ENCODE measurements at regions not wholly inside any gene's neighbourhood (a gene's known extent, or its start where the extent isn't known, plus 50 kb on each side); places are given as distances from the start of the nearest gene placed in this dataset.

DNA sequence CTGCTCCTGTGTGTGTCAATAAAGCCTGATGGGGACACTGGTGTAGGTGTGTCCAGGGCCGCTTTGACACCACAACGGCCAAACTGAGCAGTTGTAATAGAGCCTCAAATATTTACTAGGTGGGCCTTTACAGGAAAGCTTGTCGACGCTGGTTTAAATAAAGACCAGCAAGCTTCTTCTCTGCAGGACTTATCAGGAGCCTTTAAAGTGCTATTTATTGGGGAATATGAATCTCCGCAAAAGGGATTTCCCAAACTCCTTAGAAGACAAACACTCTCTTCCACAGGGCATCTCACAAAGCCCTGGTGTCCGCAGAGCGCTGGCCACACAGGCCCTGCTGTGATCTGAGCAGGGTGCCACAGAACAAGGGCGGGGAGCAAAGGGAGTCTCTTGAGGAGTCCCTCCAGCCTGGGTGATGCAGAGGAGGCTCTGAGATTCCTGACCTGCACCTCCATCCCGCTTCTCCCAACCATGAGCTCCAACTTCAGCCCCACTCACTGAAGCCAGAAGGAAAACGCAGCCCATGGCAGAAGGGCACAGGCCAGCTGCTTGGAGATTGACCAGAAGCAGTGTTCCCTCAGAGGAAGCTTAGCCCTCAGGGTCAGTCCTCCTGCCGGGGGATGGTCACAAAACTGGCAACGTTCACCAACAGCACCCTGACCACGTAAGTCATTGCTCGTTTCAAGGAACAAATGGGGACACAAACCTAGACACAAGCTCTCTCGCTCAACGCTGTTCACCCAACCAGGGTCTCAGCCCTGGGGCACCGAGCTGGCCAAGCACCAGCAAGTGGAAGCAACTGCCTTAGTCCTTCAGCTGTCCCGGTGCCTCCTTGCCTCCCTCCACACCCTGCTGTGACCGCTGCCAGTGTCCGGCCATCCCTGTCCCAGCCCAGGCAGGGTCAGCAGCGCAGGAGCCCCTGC, 129.5 kb downstream of the OAT start:
- no peak for DNase-seq (ENCODE audit: low read depth in 4 of 4, low spot score in 3 of 4)

DNA sequence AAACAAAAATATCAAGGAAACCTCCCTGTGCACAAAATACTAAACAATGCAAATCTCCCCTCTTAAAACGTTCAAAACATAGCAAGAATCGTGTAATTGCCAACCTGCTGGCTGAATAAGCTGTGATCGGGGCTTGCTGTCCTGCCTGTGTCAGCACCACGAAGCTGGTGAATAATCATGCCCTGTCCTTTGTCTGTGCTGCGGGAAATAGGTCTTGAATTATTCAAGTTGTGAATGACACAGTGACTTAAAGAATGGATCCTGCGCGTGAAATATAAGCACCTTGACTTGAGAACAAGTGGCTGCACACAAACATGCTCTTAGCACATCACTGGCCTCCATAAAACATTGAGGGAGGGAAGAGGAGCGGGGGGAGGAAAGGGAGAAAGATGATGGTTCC, 130.2 kb downstream of the OAT start:
- DNase-seq (ENCODE audit: low read depth in 4 of 4, low spot score in 3 of 4) = no peak

DNA sequence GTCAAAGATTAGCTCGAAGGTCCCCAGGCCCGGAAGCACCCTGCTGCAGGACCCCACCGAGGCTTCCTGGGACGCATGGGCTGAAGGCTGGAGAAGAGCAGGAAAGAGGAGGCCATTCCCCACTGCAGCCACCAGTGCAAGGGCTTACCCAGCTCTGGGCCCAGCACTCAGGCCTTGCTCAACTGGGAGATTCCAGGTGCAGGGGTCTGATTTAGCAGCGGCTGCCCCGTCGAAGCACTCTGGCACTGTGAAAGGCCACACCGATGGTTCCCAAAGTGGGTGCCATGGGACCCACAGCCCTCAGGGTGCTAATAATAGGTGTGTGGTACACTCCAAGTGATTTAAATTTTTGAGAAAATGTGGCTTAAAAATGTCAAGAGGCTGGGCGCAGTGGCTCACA, 130.9 kb downstream of the OAT start:
- no peak for DNase-seq (ENCODE audit: low read depth in 4 of 4, low spot score in 3 of 4)

DNA sequence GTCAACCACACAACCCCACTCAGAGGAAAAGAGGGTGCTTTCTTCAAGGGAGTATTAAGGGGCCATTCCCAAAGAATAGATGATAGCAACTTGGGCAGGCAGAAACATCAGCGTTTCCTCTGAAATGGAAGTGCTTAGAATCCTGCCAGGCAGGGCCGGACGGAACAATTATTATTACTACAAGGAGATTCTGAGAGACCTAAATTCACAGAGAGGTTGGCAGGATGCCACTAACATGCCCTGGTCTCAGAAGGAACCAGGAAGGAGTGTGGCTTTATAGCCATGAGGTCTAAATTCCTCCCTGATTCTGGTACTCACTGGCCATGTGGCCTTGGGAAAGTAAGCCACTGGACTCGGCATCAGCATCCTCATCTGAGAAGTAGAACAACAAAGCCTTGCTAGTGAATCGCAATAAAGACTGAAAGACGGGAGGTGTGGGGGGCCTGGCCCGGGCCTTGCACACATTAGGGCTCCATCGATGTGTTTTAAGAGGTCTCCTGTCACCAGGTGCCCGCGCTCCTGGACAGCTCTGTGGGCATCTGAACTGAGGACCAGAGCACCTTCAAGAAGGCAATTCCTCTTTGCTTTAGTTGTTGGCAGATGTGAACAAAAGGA, 131.5 kb downstream of the OAT start:
- DNase-seq (ENCODE audit: low read depth in 4 of 4, low spot score in 3 of 4) = no peak

DNA sequence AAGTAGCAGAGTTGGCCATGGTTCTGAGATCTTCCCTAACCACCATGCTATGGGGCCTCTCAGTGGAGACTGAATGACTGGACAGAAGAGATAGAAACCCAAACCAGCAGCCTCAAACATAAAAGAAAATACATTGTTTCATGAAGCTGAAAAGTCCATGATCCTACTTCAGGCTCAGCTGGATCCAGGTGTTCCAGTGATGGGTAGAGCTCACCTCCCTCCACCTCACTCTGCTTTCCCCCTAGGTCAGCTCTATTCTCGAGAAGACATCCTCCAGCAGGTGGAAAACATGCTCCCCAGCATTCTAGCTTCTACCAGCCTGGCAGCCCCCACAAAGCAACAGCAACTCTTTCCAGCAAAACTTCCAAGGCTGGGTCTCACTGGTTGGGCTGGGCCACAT, 132.1 kb downstream of the OAT start:
- DNase-seq (ENCODE audit: low read depth in 4 of 4, low spot score in 3 of 4) = no peak

DNA sequence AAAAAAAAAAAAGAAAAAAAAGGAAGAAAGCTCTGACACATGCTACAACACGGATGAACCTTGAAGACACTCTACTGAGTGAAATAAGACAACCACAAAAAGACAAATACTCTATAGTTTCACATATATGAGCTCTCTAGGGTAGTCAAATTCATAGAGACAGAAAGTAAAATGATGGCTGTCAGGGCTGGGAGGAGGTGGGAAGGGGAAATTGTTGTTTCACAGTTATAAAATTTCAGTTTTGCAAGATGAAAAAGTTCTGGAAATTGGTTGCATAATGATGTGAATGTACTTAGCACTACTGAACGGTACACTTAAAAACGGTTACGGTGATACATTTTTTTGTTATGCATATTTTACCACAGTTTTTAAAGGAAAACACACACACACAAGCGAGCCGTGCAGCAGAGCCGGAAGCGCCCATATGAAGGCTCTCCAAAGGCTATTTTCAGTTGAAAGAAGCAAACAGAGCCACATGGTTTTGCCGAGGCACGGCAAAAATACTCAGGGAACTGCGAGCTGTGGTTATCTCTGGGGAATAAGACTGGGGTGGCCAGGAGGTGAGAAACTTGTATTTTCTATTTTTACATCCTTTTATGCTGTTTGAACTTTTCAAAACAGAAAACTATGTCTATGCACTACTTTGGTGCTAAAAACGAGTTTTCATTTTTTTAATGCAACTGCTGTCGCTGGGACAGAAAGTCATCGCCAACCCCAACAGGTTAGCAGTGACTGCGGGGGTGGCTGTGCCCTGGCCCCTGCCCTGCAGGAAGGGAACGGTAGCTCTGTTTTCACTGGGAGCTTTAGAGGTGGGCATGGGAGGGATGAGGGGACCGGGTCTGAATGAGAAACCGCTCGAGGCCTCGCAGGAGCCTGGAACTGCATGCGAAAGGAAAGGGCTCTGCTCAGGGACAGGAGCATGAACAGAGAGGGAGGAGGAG, 132.9 kb downstream of the OAT start:
- DNase-seq (ENCODE audit: low read depth in 4 of 4, low spot score in 3 of 4) = no peak

DNA sequence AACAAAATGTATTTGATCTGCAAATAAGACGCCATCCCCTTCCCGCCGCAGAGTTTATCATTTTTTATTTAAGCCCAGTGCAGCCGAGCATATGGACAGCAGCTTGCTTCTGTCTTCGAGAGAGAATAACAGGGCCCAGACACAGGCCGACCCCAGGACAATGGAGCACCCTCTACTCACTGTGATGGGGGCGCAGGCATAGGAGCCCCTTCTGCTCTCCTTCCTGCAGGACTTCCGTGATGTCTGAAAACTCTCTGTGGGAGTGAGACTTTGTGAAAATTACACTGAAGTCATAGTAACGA, 134.8 kb downstream of the OAT start:
- DNase-seq (ENCODE audit: low read depth in 4 of 4, low spot score in 3 of 4) = no peak

DNA sequence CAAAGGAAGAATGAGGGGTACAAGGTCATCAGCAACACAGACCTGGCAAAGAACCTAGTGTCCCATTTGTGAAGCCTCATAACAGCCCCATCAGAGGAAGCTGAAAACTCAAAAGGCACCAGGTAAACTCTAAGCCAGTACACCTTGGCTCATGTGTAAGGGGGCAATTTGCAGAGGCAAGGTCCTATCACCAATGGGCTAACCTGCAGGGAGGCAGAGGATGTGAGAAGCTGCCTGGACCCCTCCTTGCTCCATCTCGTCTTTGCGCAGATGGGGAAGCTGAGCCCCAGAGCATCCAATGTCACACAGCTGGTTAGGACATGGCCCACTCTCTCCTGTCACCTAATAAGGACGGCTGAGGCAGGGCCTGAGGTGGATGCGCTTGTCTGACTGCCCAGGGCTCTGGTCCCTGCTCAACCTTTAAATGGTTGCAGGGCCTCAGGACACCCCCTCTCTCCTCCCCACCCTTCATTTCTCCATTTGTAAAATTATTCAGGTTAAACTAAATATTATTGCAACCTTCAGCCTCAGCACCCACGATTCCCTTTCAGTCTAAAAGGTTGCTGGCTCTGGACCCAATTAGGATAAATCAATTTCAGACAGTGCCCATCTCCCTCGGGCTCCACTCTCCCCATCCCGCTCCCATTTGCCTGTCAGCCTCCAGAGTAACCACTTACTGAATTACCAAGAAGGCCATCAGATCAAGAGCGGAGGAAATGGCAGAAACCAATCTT, 135.3 kb downstream of the OAT start:
- no peak for DNase-seq (ENCODE audit: low read depth in 4 of 4, low spot score in 3 of 4)

DNA sequence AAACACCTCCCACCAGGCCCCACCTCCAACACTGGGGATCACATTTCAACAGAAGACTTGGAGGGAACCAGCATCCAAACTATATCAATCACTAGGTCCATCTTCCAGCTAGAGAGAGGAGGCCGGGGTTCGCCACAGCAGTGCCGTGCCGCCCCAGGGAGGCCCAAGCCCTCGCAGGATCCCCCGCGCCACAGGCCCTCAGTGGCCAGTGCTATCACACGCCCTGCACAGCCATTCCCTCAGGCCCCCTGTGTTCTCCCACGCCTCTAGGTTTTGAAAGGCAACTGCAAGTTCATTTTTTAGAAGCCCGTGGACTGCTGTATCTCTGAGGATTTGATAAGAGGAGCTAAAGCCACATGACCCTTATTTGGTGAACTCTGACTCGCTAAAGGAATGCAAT, 136.4 kb downstream of the OAT start:
- no peak for DNase-seq (ENCODE audit: low read depth in 4 of 4, low spot score in 3 of 4)

DNA sequence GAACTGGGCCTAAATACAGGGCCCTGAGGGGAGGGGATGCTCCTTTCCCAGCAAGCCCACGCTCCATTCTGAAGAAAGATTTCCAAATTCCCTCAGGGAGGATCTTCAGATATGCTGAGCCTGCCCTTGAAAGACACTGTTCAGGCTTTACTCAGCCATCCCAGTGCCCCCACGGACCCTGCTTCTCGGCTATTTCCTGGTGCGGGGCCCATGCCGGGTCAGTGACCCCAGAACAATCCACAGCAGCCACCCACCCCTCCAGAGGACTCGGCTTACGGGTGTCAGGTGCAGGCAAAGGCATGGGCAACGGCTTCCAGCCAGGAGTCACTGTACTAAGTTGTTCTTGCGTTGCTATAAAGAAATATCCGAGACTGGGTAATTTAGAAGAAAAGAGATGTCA, 137.1 kb downstream of the OAT start:
- no peak for DNase-seq (ENCODE audit: low read depth in 4 of 4, low spot score in 3 of 4)

DNA sequence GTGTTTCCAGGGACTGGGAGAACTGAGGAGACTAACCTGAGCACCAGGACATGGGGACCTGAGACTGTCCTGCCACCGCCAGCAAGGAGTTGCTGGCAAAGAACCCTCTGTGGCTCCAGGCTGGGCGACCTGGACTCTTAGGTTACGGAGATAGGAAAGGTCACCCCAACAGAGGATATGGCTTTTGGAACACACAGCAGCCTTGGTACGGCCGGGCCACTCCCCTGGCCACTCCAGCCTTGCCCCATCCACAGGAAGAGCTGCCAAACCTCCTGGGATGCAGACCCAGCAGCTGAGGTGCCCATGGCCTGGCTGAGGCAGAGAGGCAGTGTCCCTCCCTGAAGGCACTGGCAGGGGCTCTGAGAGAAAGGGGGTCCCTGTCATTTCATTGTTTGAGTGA, 137.8 kb downstream of the OAT start:
- DNase-seq (ENCODE audit: low read depth in 4 of 4, low spot score in 3 of 4) = no peak

DNA sequence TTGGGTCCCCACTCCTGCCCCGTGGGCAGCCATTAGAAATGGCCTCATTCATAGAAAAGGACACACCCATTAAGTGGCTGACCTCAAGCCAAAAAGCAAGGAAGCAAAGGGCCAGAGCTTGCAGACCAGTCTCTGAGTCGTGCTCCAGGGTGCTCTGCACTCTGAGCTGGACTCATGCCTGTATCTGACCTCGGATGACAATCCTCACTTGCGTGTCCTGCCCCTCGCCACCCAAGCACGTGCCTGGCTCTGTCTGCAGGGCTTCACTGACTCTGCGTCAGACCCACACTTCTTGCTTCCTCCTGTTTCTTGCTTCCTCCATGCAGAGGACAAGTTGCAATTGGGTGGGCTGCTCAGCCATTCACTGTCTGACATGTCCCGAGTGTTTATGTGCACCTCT, 138.8 kb downstream of the OAT start:
- no peak for DNase-seq (ENCODE audit: low read depth in 4 of 4, low spot score in 3 of 4)

DNA sequence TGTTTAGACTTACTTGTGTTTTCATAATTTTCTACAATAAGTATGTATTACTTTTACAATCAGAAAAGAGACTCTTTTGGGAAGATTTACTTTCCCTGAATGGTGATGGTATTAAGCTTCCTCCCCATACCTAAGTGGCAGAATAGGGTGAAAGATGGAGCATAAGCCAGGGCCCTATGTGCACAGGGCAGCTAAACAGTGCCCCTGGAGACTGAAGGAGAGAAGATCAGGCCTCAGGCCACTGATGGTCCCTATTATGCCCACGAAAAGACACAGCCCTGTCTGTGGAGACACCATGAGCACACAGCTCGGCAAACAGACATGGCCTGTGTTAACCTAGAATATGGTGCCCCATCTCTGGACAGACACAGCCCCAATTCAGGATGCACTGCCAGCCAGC, 139.4 kb downstream of the OAT start:
- DNase-seq (ENCODE audit: low read depth in 4 of 4, low spot score in 3 of 4) = no peak

DNA sequence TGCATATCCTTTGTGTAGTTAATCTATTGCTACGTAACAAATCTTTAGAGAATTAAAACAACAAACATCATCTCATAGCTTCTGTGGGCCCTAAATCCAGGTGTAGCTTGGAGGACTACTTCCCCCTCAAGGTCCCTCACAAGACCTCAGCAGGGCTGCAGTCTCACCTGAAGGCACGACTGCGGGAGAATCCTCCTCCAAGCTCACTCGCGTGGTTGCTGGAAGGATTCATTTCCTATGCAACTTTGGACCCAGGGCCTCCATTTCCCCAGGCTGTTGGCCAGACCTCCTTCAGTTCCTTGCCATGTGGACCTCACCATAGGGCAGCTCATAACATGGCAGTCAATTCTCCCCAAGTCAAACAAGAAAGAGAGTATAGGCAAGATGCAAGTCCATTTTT, 140.4 kb downstream of the OAT start:
- no peak for DNase-seq (ENCODE audit: low read depth in 4 of 4, low spot score in 3 of 4)

DNA sequence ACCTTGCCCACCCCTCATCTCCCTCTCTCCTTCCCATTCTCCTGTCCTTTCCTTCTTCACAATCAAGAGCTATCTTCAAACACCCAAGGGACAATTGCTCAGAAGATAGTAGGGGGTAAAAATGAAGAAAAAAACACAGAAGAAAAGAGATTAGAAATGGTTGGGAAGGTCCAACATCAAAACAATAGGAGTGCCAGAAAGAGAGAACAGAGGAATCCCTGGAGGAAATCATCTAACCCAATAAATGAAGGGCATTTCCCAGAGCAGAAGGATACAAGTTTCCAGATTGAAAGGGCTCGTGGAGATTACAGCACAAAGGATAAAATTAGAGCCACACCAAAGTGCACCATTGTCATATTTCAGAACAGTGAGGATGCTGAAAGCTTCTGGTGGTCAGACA, 145.6 kb downstream of the OAT start:
- DNase-seq (ENCODE audit: low read depth in 4 of 4, low spot score in 3 of 4) = no peak

DNA sequence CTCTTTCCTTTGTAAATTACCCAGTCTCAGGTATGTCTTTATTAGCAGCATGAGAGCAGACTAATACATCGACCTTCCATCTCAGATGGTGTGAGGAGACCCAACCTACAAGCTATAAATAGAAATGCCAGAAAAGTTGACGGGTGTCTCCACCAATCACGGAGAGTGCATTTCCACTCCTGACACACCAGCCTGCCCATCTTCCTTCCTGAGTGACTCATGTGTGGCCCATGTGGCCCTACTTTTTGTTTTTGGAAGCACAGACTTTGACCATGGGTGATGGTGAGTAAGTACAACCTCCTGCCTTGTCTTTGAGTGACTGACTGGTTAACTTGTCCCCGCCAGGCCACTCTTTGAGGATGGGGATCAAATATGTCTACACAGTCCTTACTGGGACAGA, 147.0 kb downstream of the OAT start:
- no peak for DNase-seq (ENCODE audit: low read depth in 4 of 4, low spot score in 3 of 4)

DNA sequence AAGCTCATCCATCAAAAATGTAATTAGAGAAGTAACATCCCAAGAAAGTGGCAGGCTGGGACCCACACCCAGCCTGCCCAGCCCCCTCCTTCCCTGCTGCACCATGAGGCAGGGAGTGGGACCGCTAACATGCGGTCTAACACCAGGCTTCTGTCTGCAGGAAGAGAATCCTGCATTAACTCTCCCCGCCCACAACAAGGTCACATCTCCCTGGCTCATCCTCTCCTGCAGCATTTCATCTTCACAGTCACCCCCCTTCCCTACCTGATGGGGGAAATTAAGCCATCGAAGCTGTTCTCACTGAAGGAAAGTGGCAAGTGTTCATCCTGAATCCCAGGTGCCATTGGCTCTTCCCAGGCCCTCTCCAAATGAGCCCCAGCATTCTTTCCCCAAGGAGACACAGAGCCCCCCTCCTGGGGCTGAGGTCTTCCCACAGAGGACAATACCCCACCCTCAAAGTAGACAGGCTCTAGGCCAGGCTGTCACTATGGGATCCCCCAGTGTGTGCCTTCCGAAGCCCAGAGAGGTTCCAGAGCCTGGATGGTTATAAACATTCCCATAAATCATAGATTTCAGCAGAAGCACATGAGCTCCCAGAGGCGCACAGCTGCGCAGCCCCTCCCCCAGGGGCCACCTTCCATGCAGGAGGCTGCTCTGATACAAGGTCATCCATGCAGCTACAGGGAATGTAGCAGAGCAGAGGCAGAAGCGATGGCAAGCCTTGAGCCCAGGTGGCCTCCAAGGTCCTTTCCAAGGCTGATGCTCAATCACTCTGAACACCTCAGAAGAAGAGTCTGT, 148.0 kb downstream of the OAT start:
- DNase-seq (ENCODE audit: low read depth in 4 of 4, low spot score in 3 of 4) = no peak

DNA sequence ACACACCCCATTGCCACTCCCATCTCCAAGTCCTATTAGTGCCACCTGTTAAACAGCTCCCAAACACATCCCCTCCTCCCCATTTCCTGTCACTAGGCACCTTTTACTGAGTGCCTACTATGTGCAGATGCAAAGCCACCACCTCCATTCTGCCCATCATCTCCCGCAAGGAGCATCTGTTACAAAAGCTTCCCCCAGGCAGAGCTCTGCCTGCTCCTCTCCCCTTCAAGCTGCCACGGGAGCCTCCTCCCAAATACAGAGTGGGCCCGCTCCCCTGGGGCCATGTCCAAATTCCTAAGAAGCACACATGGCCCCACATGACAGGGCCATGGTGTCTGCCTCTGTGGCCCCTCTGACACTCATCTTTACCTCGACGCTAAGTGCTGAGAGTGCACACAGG, 149.7 kb downstream of the OAT start:
- no peak for DNase-seq (ENCODE audit: low read depth in 4 of 4, low spot score in 3 of 4)

DNA sequence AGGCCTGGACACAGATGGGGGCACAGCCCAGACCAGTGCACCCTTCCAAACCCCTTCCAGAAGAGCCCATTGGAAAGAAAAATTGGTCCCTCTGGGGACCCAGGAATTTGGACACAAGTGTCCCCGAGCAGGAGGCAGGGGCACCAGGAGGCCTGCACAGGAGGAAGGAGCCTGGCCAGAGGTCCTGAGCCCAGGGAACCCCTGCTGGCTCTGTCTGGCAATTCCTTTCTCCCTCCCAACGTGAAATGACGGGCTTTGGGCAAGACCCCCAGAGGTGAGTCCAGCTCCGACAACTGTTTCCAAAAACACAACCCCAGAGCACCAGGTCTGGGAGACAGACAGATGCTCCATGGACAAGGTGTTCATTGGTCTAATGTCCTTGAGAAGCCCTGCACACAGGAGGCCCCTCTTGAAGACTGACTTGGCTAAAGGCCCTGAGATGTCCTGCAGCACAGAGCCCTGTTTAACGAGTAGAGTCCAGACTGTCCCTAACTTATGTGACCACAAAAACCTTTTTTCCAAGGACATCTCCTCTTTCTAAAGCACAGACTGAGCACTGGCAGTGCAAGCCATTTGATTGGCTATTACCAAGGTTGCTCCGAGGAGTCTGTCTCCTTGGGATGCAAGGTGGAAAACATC, 150.7 kb downstream of the OAT start:
- DNase-seq (ENCODE audit: low read depth in 4 of 4, low spot score in 3 of 4) = no peak
